WTC11 (cell line): ENCODE measurements at regions not wholly inside any gene's neighbourhood (a gene's known extent, or its start where the extent isn't known, plus 50 kb on each side); places are given as distances from the start of the nearest gene placed in this dataset.

ENCODE experiments used
- ATAC-seq: fragments of 200-7000 bp; cut with Tn5 transposase; 2 replicates; pipeline ENCODE4 v1.10.0; 2021; ENCODE audit warnings: mild to moderate bottlenecking, moderate library complexity
- CTCF ChIA-PET: fragments of 300-600 bp; sonication (Branson Sonifier 250); formaldehyde crosslinking; loops from one replicate; lab custom pipeline; 2021; ENCODE audit warnings: antibody characterized with exemption; lab: Charles Lee
- POLR2A ChIA-PET: fragments of 350-600 bp; sonication (Branson Sonifier 250); formaldehyde crosslinking; loops from one replicate; lab custom pipeline; 2021; ENCODE audit warnings: antibody characterized with exemption; lab: Charles Lee
- DNase-seq: peaks from one replicate; pipeline ENCODE4 v3.0.0; 2021; ENCODE audit warnings: low spot score
- H3K27ac Mint-ChIP-seq: 2 replicates; pipeline ENCODE4 v1.8.0; 2021; ENCODE audit warnings: mixed read lengths
- H3K27me3 Mint-ChIP-seq: 2 replicates; pipeline ENCODE4 v1.8.0; 2021; ENCODE audit warnings: low read depth, mild to moderate bottlenecking, moderate library complexity, mixed read lengths
- H3K36me3 Mint-ChIP-seq: 2 replicates; pipeline ENCODE4 v1.8.0; 2021; ENCODE audit warnings: mixed read lengths
- H3K4me1 Mint-ChIP-seq: 2 replicates; pipeline ENCODE4 v1.8.0; 2022; ENCODE audit warnings: mixed read lengths
- H3K4me3 Mint-ChIP-seq: 2 replicates; pipeline ENCODE4 v1.8.0; 2021; ENCODE audit warnings: mild to moderate bottlenecking, moderate library complexity, mixed read lengths
- H3K9me3 Mint-ChIP-seq: 2 replicates; pipeline ENCODE4 v1.8.0; 2021; ENCODE audit warnings: mixed read lengths
- EMX1 ChIP-seq: fragments of 250-450 bp; sonication (Bioruptor Pico); IDR thresholded peaks from 2 replicates; pipeline ENCODE4 v1.8.0; 2021; ENCODE audit warnings: mild to moderate bottlenecking
- GABPB1 ChIP-seq: sonication (generic); formaldehyde crosslinking; IDR thresholded peaks from 2 replicates; pipeline ENCODE4 v1.8.1; 2023; ENCODE audit warnings: mild to moderate bottlenecking, missing genetic modification reagents
- HMGA2 ChIP-seq: fragments of 250-450 bp; sonication (Bioruptor Pico); IDR thresholded peaks from 2 replicates; pipeline ENCODE4 v1.4.0; 2021; ENCODE audit warnings: mild to moderate bottlenecking, moderate library complexity
- MXD4 ChIP-seq: fragments of 250-450 bp; sonication (Bioruptor Pico); IDR thresholded peaks from 2 replicates; pipeline ENCODE4 v1.8.0; 2021; ENCODE audit warnings: mild to moderate bottlenecking, moderate library complexity, borderline replicate concordance
- NFYB ChIP-seq: sonication (generic); formaldehyde crosslinking; conservative IDR thresholded peaks from 2 replicates; pipeline ENCODE4 v1.8.0; 2022; ENCODE audit warnings: low read depth, missing genetic modification reagents
- PREB ChIP-seq: sonication (generic); formaldehyde crosslinking; IDR thresholded peaks from 2 replicates; pipeline ENCODE4 v1.8.1; 2022; ENCODE audit warnings: mild to moderate bottlenecking, missing genetic modification reagents, moderate library complexity, borderline replicate concordance
- PRRX2 ChIP-seq: fragments of 250-450 bp; sonication (Bioruptor Pico); IDR thresholded peaks from 2 replicates; pipeline ENCODE4 v1.8.0; 2021; ENCODE audit warnings: mild to moderate bottlenecking
- SOX15 ChIP-seq: fragments of 250-450 bp; sonication (Bioruptor Pico); IDR thresholded peaks from 2 replicates; pipeline ENCODE4 v1.9.0; 2021; ENCODE audit warnings: mild to moderate bottlenecking
- STAT6 ChIP-seq: sonication (generic); formaldehyde crosslinking; conservative IDR thresholded peaks from 2 replicates; pipeline ENCODE4 v1.8.1; 2023; ENCODE audit warnings: mild to moderate bottlenecking, low read depth, missing genetic modification reagents, moderate library complexity
- TP53 ChIP-seq: sonication (generic); formaldehyde crosslinking; IDR thresholded peaks from 2 replicates; pipeline ENCODE4 v1.8.1; 2023; ENCODE audit warnings: mild to moderate bottlenecking, missing genetic modification reagents
- ZNF532 ChIP-seq: fragments of 250-450 bp; sonication (Bioruptor Pico); IDR thresholded peaks from 2 replicates; pipeline ENCODE4 v1.9.0; 2021; ENCODE audit warnings: mild to moderate bottlenecking, borderline replicate concordance
- TF ChIP-seq, protein P1 (sequence below): fragments of 250-450 bp; sonication (Bioruptor Pico); IDR thresholded peaks from 2 replicates; pipeline ENCODE4 v1.9.0; 2021; ENCODE audit warnings: mild to moderate bottlenecking
- TF ChIP-seq, protein P2 (sequence below): sonication (generic); formaldehyde crosslinking; IDR thresholded peaks from 2 replicates; pipeline ENCODE4 v1.8.1; 2023; ENCODE audit warnings: mild to moderate bottlenecking, moderate library complexity, missing genetic modification reagents

DNA sequence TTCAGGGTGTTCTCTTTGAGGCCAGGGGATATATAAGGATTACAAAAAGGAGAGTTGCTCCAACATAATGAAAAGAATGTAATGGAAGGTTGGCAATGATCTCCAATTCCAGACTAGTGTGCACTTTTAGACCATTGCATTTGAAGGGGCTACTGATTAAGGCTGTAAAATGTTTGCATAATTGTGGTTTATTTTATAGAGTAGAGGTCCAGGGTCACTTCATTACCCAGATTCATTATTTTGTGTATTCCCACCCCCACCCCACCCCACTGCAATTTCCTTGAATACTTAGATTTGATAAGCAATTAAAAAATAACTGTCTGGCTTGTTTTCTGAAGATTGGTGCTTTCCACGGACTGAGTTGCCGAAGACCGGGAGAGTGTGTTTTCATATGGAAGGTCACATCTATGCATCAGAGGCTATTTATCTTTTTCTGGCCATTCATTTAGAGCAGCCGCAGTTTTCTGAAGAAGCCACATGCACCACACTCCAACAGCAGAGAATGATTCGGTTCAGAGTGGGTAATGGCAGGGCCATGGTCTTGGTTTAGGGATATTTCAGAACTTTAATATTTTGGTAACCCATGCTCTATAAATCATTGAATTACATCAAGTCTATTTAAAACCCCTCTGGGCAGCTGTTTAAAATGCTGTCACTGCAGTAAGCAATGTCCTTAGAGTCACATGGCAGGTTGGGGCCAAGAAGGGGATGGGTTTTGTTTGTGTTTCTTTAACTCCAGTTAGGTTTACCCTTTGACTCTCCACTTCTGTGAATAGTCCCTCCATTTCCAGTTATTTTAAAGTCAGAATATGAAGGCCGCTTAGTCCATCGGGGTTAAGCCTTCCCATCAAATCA lies 94.6 kb downstream of the TMEM30B start:
- Mint-ChIP-seq H3K36me3 (no peaks in the 10 kb centered on the region), H3K27ac (no peak overlapping the region), H3K4me3 (no peak overlapping the region)
- POLR2A ChIA-PET: interaction anchor here (0.8 kb wide), 1 partner anchor 9 kb away, joined by 5 read pairs; no protein-coding TSS in a partner anchor
- TF ChIP-seq, protein P1, sequence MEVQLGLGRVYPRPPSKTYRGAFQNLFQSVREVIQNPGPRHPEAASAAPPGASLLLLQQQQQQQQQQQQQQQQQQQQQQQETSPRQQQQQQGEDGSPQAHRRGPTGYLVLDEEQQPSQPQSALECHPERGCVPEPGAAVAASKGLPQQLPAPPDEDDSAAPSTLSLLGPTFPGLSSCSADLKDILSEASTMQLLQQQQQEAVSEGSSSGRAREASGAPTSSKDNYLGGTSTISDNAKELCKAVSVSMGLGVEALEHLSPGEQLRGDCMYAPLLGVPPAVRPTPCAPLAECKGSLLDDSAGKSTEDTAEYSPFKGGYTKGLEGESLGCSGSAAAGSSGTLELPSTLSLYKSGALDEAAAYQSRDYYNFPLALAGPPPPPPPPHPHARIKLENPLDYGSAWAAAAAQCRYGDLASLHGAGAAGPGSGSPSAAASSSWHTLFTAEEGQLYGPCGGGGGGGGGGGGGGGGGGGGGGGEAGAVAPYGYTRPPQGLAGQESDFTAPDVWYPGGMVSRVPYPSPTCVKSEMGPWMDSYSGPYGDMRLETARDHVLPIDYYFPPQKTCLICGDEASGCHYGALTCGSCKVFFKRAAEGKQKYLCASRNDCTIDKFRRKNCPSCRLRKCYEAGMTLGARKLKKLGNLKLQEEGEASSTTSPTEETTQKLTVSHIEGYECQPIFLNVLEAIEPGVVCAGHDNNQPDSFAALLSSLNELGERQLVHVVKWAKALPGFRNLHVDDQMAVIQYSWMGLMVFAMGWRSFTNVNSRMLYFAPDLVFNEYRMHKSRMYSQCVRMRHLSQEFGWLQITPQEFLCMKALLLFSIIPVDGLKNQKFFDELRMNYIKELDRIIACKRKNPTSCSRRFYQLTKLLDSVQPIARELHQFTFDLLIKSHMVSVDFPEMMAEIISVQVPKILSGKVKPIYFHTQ (CRISPR knock-in tag): no peak
- TF ChIP-seq, protein P2, sequence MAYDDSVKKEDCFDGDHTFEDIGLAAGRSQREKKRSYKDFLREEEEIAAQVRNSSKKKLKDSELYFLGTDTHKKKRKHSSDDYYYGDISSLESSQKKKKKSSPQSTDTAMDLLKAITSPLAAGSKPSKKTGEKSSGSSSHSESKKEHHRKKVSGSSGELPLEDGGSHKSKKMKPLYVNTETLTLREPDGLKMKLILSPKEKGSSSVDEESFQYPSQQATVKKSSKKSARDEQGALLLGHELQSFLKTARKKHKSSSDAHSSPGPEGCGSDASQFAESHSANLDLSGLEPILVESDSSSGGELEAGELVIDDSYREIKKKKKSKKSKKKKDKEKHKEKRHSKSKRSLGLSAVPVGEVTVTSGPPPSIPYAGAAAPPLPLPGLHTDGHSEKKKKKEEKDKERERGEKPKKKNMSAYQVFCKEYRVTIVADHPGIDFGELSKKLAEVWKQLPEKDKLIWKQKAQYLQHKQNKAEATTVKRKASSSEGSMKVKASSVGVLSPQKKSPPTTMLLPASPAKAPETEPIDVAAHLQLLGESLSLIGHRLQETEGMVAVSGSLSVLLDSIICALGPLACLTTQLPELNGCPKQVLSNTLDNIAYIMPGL: no peak
- TF ChIP-seq PRRX2: no peak
- no peak for TF ChIP-seq EMX1 (CRISPR knock-in tag)
- TF ChIP-seq NFYB (CRISPR knock-in tag): no peak
- TF ChIP-seq PREB (CRISPR knock-in tag): no peak
- no peak for TF ChIP-seq GABPB1 (CRISPR knock-in tag)
- no peak for TF ChIP-seq HMGA2 (CRISPR knock-in tag)
- TF ChIP-seq TP53 (CRISPR knock-in tag): no peak
- no peak for TF ChIP-seq ZNF532 (CRISPR knock-in tag)
- TF ChIP-seq SOX15 (CRISPR knock-in tag): no peak
- no peak for TF ChIP-seq MXD4 (CRISPR knock-in tag)
- TF ChIP-seq STAT6 (CRISPR knock-in tag): no peak
- TF ChIP-seq, all 79 proteins: peak for 0
- Mint-ChIP-seq H3K27me3 (peaks cover 2% of the 10 kb centered on the region; the same call in 1 of the 2 replicates), H3K9me3 (no peaks in the 10 kb centered on the region), H3K4me1 (peaks cover 47% of the 10 kb centered on the region)
- ATAC-seq (no peak), DNase-seq (no peak)
- CTCF ChIA-PET: interaction anchor here (0.7 to 1.2 kb wide), 2 partner anchors 10 to 94 kb away, joined by 3 to 4 read pairs; partner anchors contain the start of gene TMEM30B
